ENCODE measurements at regions not wholly inside any gene's neighbourhood (a gene's known extent, or its start where the extent isn't known, plus 50 kb on each side); places are given as distances from the start of the nearest gene placed in this dataset.

- Histone ChIP-seq H3K4me1 (replicated peaks; ENCODE audit: insufficient read depth) (no peaks in the 10 kb centered on the region), H3K4me2 (no peak overlapping the region), H3K4me3 (no peak overlapping the region), H4K20me1 (ENCODE audit: insufficient read depth) (no peaks in the 10 kb centered on the region), H2AFZ (no peak overlapping the region), H3F3A (ENCODE audit: insufficient read depth, low read depth) (no peaks in the 10 kb centered on the region), H3K9me2 (ENCODE audit: insufficient read depth) (no peaks in the 10 kb centered on the region), H3K27ac (no peak overlapping the region), H3K27me3 (ENCODE audit: insufficient read depth, low read depth) (no peaks in the 10 kb centered on the region), H3K9me3 (ENCODE audit: insufficient read depth, low read depth) (no peaks in the 10 kb centered on the region), H3K79me2 (ENCODE audit: low read depth) (no peaks in the 10 kb centered on the region), H3K36me3 (ENCODE audit: low read depth) (no peaks in the 10 kb centered on the region)
- POLR2A ChIA-PET (ENCODE audit: unreplicated experiment): no interaction called here
- DNase-seq: no peak
- CTCF ChIA-PET: no interaction called here
- BruUV-seq (replicated peaks): no TSS peak
- TF ChIP-seq CTCF (conservative IDR thresholded peaks at IDR 0.05) (no peak), EZH2 (IDR thresholded peaks at IDR 0.05; ENCODE audit: low read depth) (no peak)
- intact Hi-C loops (cut with micrococcal nuclease; ENCODE audit: unreplicated experiment): no loop called here
These were observed 158.5 kb downstream of the SLITRK6 start for GRCh38 chr13:85640727-85641126.

GRCh38 chr13:85638815-85639393, 160.3 kb downstream of the SLITRK6 start:
- Histone ChIP-seq H3K79me2 (ENCODE audit: low read depth) (no peaks in the 10 kb centered on the region), H2AFZ (no peak overlapping the region), H3K4me3 (no peak overlapping the region), H3K4me1 (replicated peaks; ENCODE audit: insufficient read depth) (no peaks in the 10 kb centered on the region), H3K36me3 (ENCODE audit: low read depth) (no peaks in the 10 kb centered on the region), H3F3A (ENCODE audit: insufficient read depth, low read depth) (no peaks in the 10 kb centered on the region), H3K4me2 (no peak overlapping the region), H3K9me2 (ENCODE audit: insufficient read depth) (no peaks in the 10 kb centered on the region), H3K9me3 (ENCODE audit: insufficient read depth, low read depth) (no peaks in the 10 kb centered on the region), H3K27ac (no peak overlapping the region), H3K27me3 (ENCODE audit: insufficient read depth, low read depth) (no peaks in the 10 kb centered on the region), H4K20me1 (ENCODE audit: insufficient read depth) (no peaks in the 10 kb centered on the region)
- TF ChIP-seq CTCF (conservative IDR thresholded peaks at IDR 0.05): no peak
- no peak for TF ChIP-seq EZH2 (IDR thresholded peaks at IDR 0.05; ENCODE audit: low read depth)
- intact Hi-C loops (cut with micrococcal nuclease; ENCODE audit: unreplicated experiment): no loop called here
- ChIA-PET CTCF (no interaction called here), POLR2A (ENCODE audit: unreplicated experiment) (no interaction called here)
- BruUV-seq (replicated peaks): no TSS peak
- DNase-seq: no peak

GRCh38 chr13:85638265-85638664, 161.0 kb downstream of the SLITRK6 start:
- Histone ChIP-seq H3K27ac (no peak overlapping the region), H3K36me3 (ENCODE audit: low read depth) (no peaks in the 10 kb centered on the region), H3K79me2 (ENCODE audit: low read depth) (no peaks in the 10 kb centered on the region), H3K27me3 (ENCODE audit: insufficient read depth, low read depth) (no peaks in the 10 kb centered on the region), H3K4me3 (no peak overlapping the region), H4K20me1 (ENCODE audit: insufficient read depth) (no peaks in the 10 kb centered on the region), H3K4me2 (no peak overlapping the region), H3F3A (ENCODE audit: insufficient read depth, low read depth) (no peaks in the 10 kb centered on the region), H2AFZ (no peak overlapping the region), H3K4me1 (replicated peaks; ENCODE audit: insufficient read depth) (no peaks in the 10 kb centered on the region), H3K9me2 (ENCODE audit: insufficient read depth) (no peaks in the 10 kb centered on the region), H3K9me3 (ENCODE audit: insufficient read depth, low read depth) (no peaks in the 10 kb centered on the region)
- POLR2A ChIA-PET (ENCODE audit: unreplicated experiment): no interaction called here
- BruUV-seq (replicated peaks): no TSS peak
- intact Hi-C loops (cut with micrococcal nuclease; ENCODE audit: unreplicated experiment): no loop called here
- CTCF ChIA-PET: no interaction called here
- no peak for DNase-seq
- no peak for TF ChIP-seq CTCF (conservative IDR thresholded peaks at IDR 0.05)
- no peak for TF ChIP-seq EZH2 (IDR thresholded peaks at IDR 0.05; ENCODE audit: low read depth)

Measured in PC-9 (cell line).